DOHH2 (cell line): ENCODE measurements at regions not wholly inside any gene's neighbourhood (a gene's known extent, or its start where the extent isn't known, plus 50 kb on each side); places are given as distances from the start of the nearest gene placed in this dataset.
"Not testable (repeated sequence)": the region's sequence is repeated elsewhere in the genome, so short reads cannot be mapped to it uniquely, and the experiment has no call there.

Experiments used
- H3F3A ChIP-seq: fragments of 200-600 bp; sonication (generic), shearing (Covaris generic); 2 replicates; pipeline ENCODE4 v1.6.0; 2016; ENCODE audit warnings: antibody characterized with exemption, mild to moderate bottlenecking; ENCODE audit not compliant: control insufficient read depth, insufficient read depth
- H3K27ac ChIP-seq: fragments of 200-600 bp; sonication (generic); 2 replicates; pipeline ENCODE4 v1.5.1; 2014; ENCODE audit warnings: low read depth, mild to moderate bottlenecking, low read length, moderate library complexity
- H3K27me3 ChIP-seq: fragments of 200-600 bp; sonication (generic); 2 replicates; pipeline ENCODE4 v1.6.1; 2014; ENCODE audit warnings: mild to moderate bottlenecking, low read length, mixed read lengths; ENCODE audit not compliant: control insufficient read depth
- H3K36me3 ChIP-seq: fragments of 200-600 bp; sonication (generic); 2 replicates; pipeline ENCODE4 v1.6.1; 2014; ENCODE audit warnings: mild to moderate bottlenecking, low read length, moderate library complexity, mixed read lengths; ENCODE audit not compliant: control insufficient read depth
- H3K4me1 ChIP-seq: fragments of 200-600 bp; sonication (generic); 2 replicates; pipeline ENCODE4 v1.6.1; 2014; ENCODE audit warnings: mild to moderate bottlenecking, low read length, mixed read lengths; ENCODE audit not compliant: control insufficient read depth
- H3K4me2 ChIP-seq: fragments of 200-600 bp; sonication (generic); 2 replicates; pipeline ENCODE4 v1.6.0; 2014; ENCODE audit warnings: mild to moderate bottlenecking, low read length, moderate library complexity
- H3K4me3 ChIP-seq: fragments of 200-600 bp; sonication (generic); 2 replicates; pipeline ENCODE4 v1.5.1; 2014; ENCODE audit warnings: mild to moderate bottlenecking, low read length, mixed read lengths
- H3K79me2 ChIP-seq: fragments of 200-600 bp; sonication (generic); 2 replicates; pipeline ENCODE4 v1.6.1; 2014; ENCODE audit warnings: mild to moderate bottlenecking, low read length, mixed read lengths; ENCODE audit not compliant: control insufficient read depth
- H3K9me2 ChIP-seq: fragments of 200-600 bp; sonication (generic); replicated peaks from 2 replicates; pipeline ENCODE4 v1.6.1; 2014; ENCODE audit warnings: mild to moderate bottlenecking, low read length, mixed read lengths; ENCODE audit not compliant: control insufficient read depth
- H3K9me3 ChIP-seq: fragments of 200-600 bp; sonication (generic); 2 replicates; pipeline ENCODE4 v1.6.1; 2014; ENCODE audit warnings: antibody characterized with exemption, low read length, mixed read lengths; ENCODE audit not compliant: control insufficient read depth, insufficient read depth
- H4K20me1 ChIP-seq: fragments of 200-600 bp; sonication (generic); 2 replicates; pipeline ENCODE4 v1.6.0; 2014; ENCODE audit warnings: low read depth, mild to moderate bottlenecking, antibody characterized with exemption, low read length, moderate library complexity; ENCODE audit not compliant: control insufficient read depth, insufficient read depth
- CTCF ChIP-seq: fragments of 200-600 bp; sonication (generic); IDR thresholded peaks from one replicate; pipeline ENCODE4 v1.5.1; 2014; ENCODE audit warnings: antibody characterized with exemption, mild to moderate bottlenecking, low read depth, low read length; ENCODE audit not compliant: poor library complexity, severe bottlenecking
- EZH2phosphoT487 ChIP-seq: fragments of 200-600 bp; sonication (generic); IDR thresholded peaks from 2 replicates; pipeline ENCODE4 v1.6.1; 2017; ENCODE audit warnings: borderline replicate concordance, mild to moderate bottlenecking, antibody characterized with exemption, low read length, moderate library complexity, mixed read lengths

GRCh38 chr11:25483915-25484635 lies 847.9 kb upstream of the ANO3 start:
- H3K79me2 ChIP-seq, result no peaks in the 10 kb centered on the region
- no peaks in the 10 kb centered on the region for H3F3A ChIP-seq
- H3K4me1 ChIP-seq, result peaks cover 7% of the 10 kb centered on the region
- no peak for TF ChIP-seq CTCF
- TF ChIP-seq EZH2phosphoT487, result no peak
- H3K9me2 ChIP-seq, result no peaks in the 10 kb centered on the region; the same call in 1 of the 2 replicates
- no peak overlapping the region for H3K27ac ChIP-seq
- H3K4me3 ChIP-seq, result no peak overlapping the region
- no peaks in the 10 kb centered on the region for H4K20me1 ChIP-seq
- no peaks in the 10 kb centered on the region for H3K27me3 ChIP-seq
- no peak overlapping the region for H3K4me2 ChIP-seq
- no peaks in the 10 kb centered on the region for H3K36me3 ChIP-seq
- no peaks in the 10 kb centered on the region for H3K9me3 ChIP-seq

GRCh38 chr11:25485315-25485714 lies 846.6 kb upstream of the ANO3 start:
- H3K27ac ChIP-seq, result no peak overlapping the region
- no peaks in the 10 kb centered on the region for H3K27me3 ChIP-seq
- no peaks in the 10 kb centered on the region for H3K9me3 ChIP-seq
- H3F3A ChIP-seq, result no peaks in the 10 kb centered on the region
- H3K9me2 ChIP-seq, result no peaks in the 10 kb centered on the region; the same call in 1 of the 2 replicates
- H4K20me1 ChIP-seq, result no peaks in the 10 kb centered on the region
- H3K79me2 ChIP-seq, result no peaks in the 10 kb centered on the region
- no peak overlapping the region for H3K4me3 ChIP-seq
- no peak for TF ChIP-seq EZH2phosphoT487
- no peak for TF ChIP-seq CTCF
- no peaks in the 10 kb centered on the region for H3K36me3 ChIP-seq
- no peak overlapping the region for H3K4me2 ChIP-seq
- peaks cover 7% of the 10 kb centered on the region for H3K4me1 ChIP-seq

- H3F3A ChIP-seq, H3K9me3 ChIP-seq, H3K9me2 ChIP-seq, H3K27me3 ChIP-seq, H3K4me2 ChIP-seq, H3K4me1 ChIP-seq, H4K20me1 ChIP-seq, H3K36me3 ChIP-seq, H3K27ac ChIP-seq, H3K79me2 ChIP-seq, H3K4me3 ChIP-seq: not testable (repeated sequence)
These were observed 845.6 kb upstream of the ANO3 start for GRCh38 chr11:25486338-25486737.

GRCh38 chr11:25488176-25488575 lies 843.8 kb upstream of the ANO3 start:
- not testable (repeated sequence) for H3K4me2 ChIP-seq, H4K20me1 ChIP-seq, H3K9me3 ChIP-seq, H3K4me1 ChIP-seq, H3K36me3 ChIP-seq, H3K4me3 ChIP-seq, H3F3A ChIP-seq, H3K79me2 ChIP-seq, H3K27me3 ChIP-seq, H3K27ac ChIP-seq, H3K9me2 ChIP-seq

- not testable (repeated sequence) for H3K79me2 ChIP-seq, H3K27ac ChIP-seq, H3K4me3 ChIP-seq, H3F3A ChIP-seq, H3K4me2 ChIP-seq, H3K27me3 ChIP-seq, H4K20me1 ChIP-seq, H3K36me3 ChIP-seq, H3K9me3 ChIP-seq, H3K4me1 ChIP-seq, H3K9me2 ChIP-seq
These were observed 830.5 kb upstream of the ANO3 start for GRCh38 chr11:25501426-25501825.
